Sigmoid colon (tissue), 6 donors: ENCODE measurements at regions not wholly inside any gene's neighbourhood (a gene's known extent, or its start where the extent isn't known, plus 50 kb on each side); places are given as distances from the start of the nearest gene placed in this dataset.
"Not testable (repeated sequence)": the region's sequence is repeated elsewhere in the genome, so short reads cannot be mapped to it uniquely, and the experiment has no call there.

Experiments used
- DNase-seq: peaks from one replicate; pipeline ENCODE4 v3.0.0-alpha.2; 2019
- H3K27ac ChIP-seq, 4 donors: fragments of 200-600 bp; sonication (generic); one replicate each; pipeline ENCODE4 v1.5.1; 2016 to 2019; ENCODE audit warnings: mild to moderate bottlenecking in 1 of 4
- H3K27me3 ChIP-seq, 3 donors: fragments of 200-600 bp; sonication (generic); one replicate each; pipeline ENCODE4 v1.5.1; 2019; ENCODE audit warnings: mild to moderate bottlenecking in 1 of 3
- H3K36me3 ChIP-seq, 4 donors: fragments of 200-600 bp; sonication (generic); one replicate each; pipeline ENCODE4 v1.5.1; 2016 to 2019
- H3K4me1 ChIP-seq, 4 donors: fragments of 200-600 bp; sonication (generic); one replicate each; pipeline ENCODE4 v1.5.1; 2017 to 2019
- H3K4me3 ChIP-seq, 4 donors: fragments of 200-600 bp; sonication (generic); one replicate each; pipeline ENCODE4 v1.5.1; 2017 to 2019; ENCODE audit warnings: mild to moderate bottlenecking in 2 of 4, moderate library complexity in 1 of 4
- H3K9me3 ChIP-seq, 4 donors: fragments of 200-600 bp in 3 of 4; sonication (generic) in 3 of 4; one replicate each; pipeline versions ENCODE4 v1.5.1 to v1.6.1; 2013 to 2019
- EP300 ChIP-seq, 4 donors: sonication (generic); formaldehyde crosslinking; IDR thresholded peaks; one replicate each; pipeline ENCODE4 v1.6.1; 2017; ENCODE audit warnings: antibody characterized with exemption in 4 of 4
- POLR2A ChIP-seq, 2 donors: fragments of 450-650 bp; IDR thresholded peaks; one replicate each; pipeline ENCODE4 v1.6.1; 2016; ENCODE audit warnings: antibody characterized with exemption in 2 of 2, mild to moderate bottlenecking in 2 of 2, moderate library complexity in 2 of 2
- POLR2AphosphoS5 ChIP-seq, 4 donors: sonication (generic); formaldehyde crosslinking; IDR thresholded peaks; one replicate each; pipeline ENCODE4 v1.6.1; 2017; ENCODE audit warnings: antibody characterized with exemption in 4 of 4
- WGBS, 2 donors: extraction: QIAGEN DNeasy Blood & Tissue Kit; methylation state at CpG; one replicate each; pipeline ENCODE4 v1.1.7; 2013; 5-methylcytosine and 5-hydroxymethylcytosine counted together
- intact Hi-C: fragments of 100-400 bp; cut with DNase I; formaldehyde crosslinking; loops from one replicate; pipeline ENCODE4 v1.15.1; 2023
- TF ChIP-seq, protein P1 (sequence below), 4 experiments: fragments of 450-650 bp in 3 of 4; fragments of 200-600 bp in 1 of 4; IDR thresholded peaks; one replicate each; pipeline ENCODE4 v1.5.1; 2016 to 2019; ENCODE audit warnings: antibody characterized with exemption in 4 of 4, mild to moderate bottlenecking in 3 of 4, moderate library complexity in 2 of 4
- donor health status: healthy with polysubstance abuse.
- donor health status: healthy.

DNA sequence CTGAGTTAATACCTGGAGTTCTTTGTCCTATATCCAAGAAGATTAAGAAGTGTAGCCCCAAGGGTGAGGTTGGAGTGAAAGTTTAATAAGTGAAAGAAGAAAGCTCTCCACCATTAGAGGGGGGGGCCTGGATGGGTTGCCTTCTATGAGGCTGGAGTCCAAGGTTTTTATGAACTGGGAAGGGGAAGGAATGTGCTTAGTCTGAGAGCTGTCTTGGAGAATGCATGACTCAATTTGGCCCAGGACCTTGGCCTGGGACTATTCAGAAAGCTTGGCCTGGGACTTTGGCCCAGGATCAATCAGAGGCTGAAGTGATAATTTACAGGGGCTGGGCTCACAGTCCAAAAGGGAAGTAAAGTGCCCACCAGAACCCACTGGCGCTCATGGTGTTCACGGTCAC lies 1049.0 kb upstream of the GRIA3 start:
- Histone ChIP-seq H3K4me3 (no peak overlapping the region), H3K36me3 (no peaks in the 10 kb centered on the region), H3K9me3 (no peaks in the 10 kb centered on the region), H3K27ac (no peak overlapping the region), H3K4me1 (no peaks in the 10 kb centered on the region), H3K27me3 (no peaks in the 10 kb centered on the region)
- TF ChIP-seq POLR2A (IDR thresholded peaks at IDR 0.05) (no peak), POLR2AphosphoS5 (IDR thresholded peaks at IDR 0.05) (no peak), EP300 (IDR thresholded peaks at IDR 0.05) (no peak)
- TF ChIP-seq, protein P1, sequence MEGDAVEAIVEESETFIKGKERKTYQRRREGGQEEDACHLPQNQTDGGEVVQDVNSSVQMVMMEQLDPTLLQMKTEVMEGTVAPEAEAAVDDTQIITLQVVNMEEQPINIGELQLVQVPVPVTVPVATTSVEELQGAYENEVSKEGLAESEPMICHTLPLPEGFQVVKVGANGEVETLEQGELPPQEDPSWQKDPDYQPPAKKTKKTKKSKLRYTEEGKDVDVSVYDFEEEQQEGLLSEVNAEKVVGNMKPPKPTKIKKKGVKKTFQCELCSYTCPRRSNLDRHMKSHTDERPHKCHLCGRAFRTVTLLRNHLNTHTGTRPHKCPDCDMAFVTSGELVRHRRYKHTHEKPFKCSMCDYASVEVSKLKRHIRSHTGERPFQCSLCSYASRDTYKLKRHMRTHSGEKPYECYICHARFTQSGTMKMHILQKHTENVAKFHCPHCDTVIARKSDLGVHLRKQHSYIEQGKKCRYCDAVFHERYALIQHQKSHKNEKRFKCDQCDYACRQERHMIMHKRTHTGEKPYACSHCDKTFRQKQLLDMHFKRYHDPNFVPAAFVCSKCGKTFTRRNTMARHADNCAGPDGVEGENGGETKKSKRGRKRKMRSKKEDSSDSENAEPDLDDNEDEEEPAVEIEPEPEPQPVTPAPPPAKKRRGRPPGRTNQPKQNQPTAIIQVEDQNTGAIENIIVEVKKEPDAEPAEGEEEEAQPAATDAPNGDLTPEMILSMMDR (IDR thresholded peaks at IDR 0.05) = no peak
- intact Hi-C loops = no loop called here
- 94 to 96% methylated on average over 2 of the region's 2 CpGs for WGBS, 2 donors
- DNase-seq = no peak

DNA sequence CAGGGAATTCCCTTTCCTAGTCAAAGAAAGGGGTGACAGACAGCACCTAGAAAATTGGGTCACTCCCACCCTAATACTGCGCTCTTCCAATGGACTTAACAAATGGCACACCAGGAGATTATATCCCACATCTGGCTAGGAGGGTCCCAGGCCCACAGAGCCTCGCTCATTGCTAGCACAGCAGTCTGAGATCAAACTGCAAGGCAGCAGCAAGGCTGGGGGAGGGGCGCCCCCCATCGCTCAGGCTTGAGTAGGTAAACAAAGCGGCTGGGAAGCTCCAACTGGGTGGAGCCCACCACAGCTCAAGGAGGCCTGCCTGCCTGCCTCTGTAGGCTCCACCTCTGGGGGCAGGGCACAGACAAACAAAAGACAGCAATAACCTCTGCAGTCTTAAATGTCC lies 1043.9 kb upstream of the GRIA3 start:
- H3K9me3 ChIP-seq, H3K4me1 ChIP-seq, H3K4me3 ChIP-seq, DNase-seq, H3K27me3 ChIP-seq, intact Hi-C loops, H3K36me3 ChIP-seq, H3K27ac ChIP-seq: not testable (repeated sequence)
- 85 to 86% methylated on average over 5 of the region's 5 CpGs for WGBS, 2 donors

DNA sequence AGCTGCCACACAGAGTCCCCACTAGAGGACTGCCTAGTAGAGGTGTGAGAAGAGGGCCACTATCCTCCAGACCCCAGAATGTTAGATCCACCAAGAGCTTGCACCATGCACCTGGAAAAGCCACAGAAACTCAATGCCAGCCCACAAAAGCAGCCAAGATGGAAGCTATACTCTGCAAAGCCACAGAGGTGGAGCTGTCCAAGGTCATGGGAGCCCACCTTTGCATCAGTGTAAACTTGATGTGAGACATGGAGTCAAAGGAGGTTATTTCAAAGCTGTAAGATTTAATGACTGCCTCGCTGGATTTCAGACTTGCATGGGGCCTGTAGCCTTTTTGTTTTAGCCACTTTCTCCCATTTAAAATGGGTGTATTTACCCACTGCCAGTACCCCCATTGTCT lies 1030.1 kb upstream of the GRIA3 start:
- 67 to 76% methylated on average over 1 of the region's 1 CpG for WGBS, 2 donors
- TF ChIP-seq, protein P1 (IDR thresholded peaks at IDR 0.05) = no peak
- TF ChIP-seq EP300 (IDR thresholded peaks at IDR 0.05) = no peak
- no peak for TF ChIP-seq POLR2A (IDR thresholded peaks at IDR 0.05)
- no peak for TF ChIP-seq POLR2AphosphoS5 (IDR thresholded peaks at IDR 0.05)
- no peaks in the 10 kb centered on the region for H3K4me1 ChIP-seq
- no peak overlapping the region for H3K4me3 ChIP-seq
- no peaks in the 10 kb centered on the region for H3K9me3 ChIP-seq
- no peaks in the 10 kb centered on the region for H3K36me3 ChIP-seq
- H3K27ac ChIP-seq = no peak overlapping the region
- H3K27me3 ChIP-seq = no peaks in the 10 kb centered on the region
- intact Hi-C loops = no loop called here
- DNase-seq = no peak

DNA sequence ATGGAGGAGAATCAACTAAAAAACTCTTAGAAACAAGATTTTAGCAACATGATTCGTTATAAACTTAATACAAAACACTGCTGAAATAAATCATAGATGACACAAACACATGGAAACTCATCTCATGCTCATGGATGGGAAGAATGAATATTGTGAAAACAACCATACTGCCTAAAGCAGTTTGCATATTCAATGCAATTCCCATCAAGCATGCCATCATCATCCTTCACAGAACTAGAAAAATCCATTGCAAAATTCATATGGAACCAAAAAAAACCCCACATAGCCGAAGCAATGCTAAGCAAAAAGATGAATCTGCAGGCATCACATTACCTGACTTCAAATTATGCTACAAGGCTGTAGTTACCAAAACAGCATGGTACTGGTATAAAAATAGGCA lies 1015.8 kb upstream of the GRIA3 start:
- intact Hi-C loops = no loop called here
- TF ChIP-seq, protein P1 (IDR thresholded peaks at IDR 0.05) = no peak
- TF ChIP-seq POLR2A (IDR thresholded peaks at IDR 0.05) (no peak), POLR2AphosphoS5 (IDR thresholded peaks at IDR 0.05) (no peak), EP300 (IDR thresholded peaks at IDR 0.05) (no peak)
- Histone ChIP-seq H3K4me3 (no peak overlapping the region), H3K36me3 (no peaks in the 10 kb centered on the region), H3K9me3 (peaks cover 0 to 3% (median 0%) of the 10 kb centered on the region in 4 donors), H3K4me1 (no peaks in the 10 kb centered on the region), H3K27me3 (no peaks in the 10 kb centered on the region), H3K27ac (no peak overlapping the region)
- WGBS, 2 donors = 61 to 70% methylated on average over 2 of the region's 2 CpGs
- no peak for DNase-seq

DNA sequence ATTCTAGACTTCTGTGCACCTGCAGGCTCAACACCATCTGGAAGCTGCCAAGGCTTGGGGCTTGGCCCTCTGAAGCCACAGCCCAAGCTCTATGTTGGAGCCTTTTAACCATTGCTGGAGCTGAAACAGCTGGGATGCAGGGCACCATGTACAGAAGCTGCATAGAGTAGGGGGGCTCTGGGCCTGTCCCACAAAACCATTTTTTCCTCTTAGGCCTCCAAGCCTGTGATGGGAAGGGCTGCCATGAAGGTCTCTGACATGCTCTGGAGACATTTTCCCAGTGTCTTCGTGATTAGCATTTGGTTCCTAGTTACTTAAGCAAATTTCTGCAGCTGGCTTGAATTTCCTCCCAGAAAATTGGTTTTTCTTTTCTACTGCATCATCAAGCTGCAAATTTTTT lies 999.3 kb upstream of the GRIA3 start:
- no peak overlapping the region for H3K27ac ChIP-seq
- intact Hi-C loops = no loop called here
- TF ChIP-seq POLR2AphosphoS5 (IDR thresholded peaks at IDR 0.05) (no peak), EP300 (IDR thresholded peaks at IDR 0.05) (no peak), POLR2A (IDR thresholded peaks at IDR 0.05) (no peak)
- TF ChIP-seq, protein P1 (IDR thresholded peaks at IDR 0.05) = no peak
- H3K4me3 ChIP-seq = no peak overlapping the region
- DNase-seq = no peak
- 77 to 83% methylated on average over 1 of the region's 1 CpG for WGBS, 2 donors
- no peaks in the 10 kb centered on the region for H3K27me3 ChIP-seq
- no peaks in the 10 kb centered on the region for H3K9me3 ChIP-seq
- H3K36me3 ChIP-seq = no peaks in the 10 kb centered on the region
- no peaks in the 10 kb centered on the region for H3K4me1 ChIP-seq
